IMR-90 (cell line): ENCODE measurements at regions not wholly inside any gene's neighbourhood (a gene's known extent, or its start where the extent isn't known, plus 50 kb on each side); places are given as distances from the start of the nearest gene placed in this dataset.

Experiments
- ATAC-seq: fragments of 200-7000 bp; cut with Tn5 transposase; 2 replicates; pipeline ENCODE4 v1.9.1; 2020; ENCODE audit warnings: low read depth, mild to moderate bottlenecking, moderate library complexity
- BruUV-seq: library from RNA; stranded (reverse); fragments of 400-500 nt; replicated peaks from 2 replicates; lab custom pipeline; 2021; lab: Mats Ljungman, UMichigan
- CTCF ChIA-PET: fragments of 300-600 bp; formaldehyde crosslinking; extraction: SDS; loops from one replicate; lab custom pipeline; 2021; ENCODE audit warnings: antibody characterized with exemption; lab: Yijun Ruan, JAX
- POLR2A ChIA-PET: fragments of 300-600 bp; sonication (Branson Sonifier 250); formaldehyde crosslinking; loops from one replicate; lab custom pipeline; 2022; ENCODE audit warnings: antibody characterized with exemption; ENCODE audit not compliant: unreplicated experiment; lab: Charles Lee
- DNase-seq: peaks from one replicate; pipeline ENCODE4 v3.0.0; 2013
- H2AFZ ChIP-seq: replicated peaks from 2 replicates; pipeline ENCODE3; 2013; ENCODE audit warnings: low read length, mild to moderate bottlenecking; ENCODE audit not compliant: poor library complexity
- H2AK5ac ChIP-seq: 2 replicates; pipeline ENCODE4 v1.6.1; 2013; ENCODE audit warnings: low read depth, low read length, inconsistent platforms
- H2AK9ac ChIP-seq: replicated peaks from 2 replicates; pipeline ENCODE3; 2013; ENCODE audit warnings: mild to moderate bottlenecking, low read depth, low read length, moderate library complexity; ENCODE audit not compliant: poor library complexity
- H2BK120ac ChIP-seq: 2 replicates; pipeline ENCODE4 v1.6.1; 2013; ENCODE audit warnings: low read depth, low read length, inconsistent platforms
- H2BK15ac ChIP-seq: 3 replicates; pipeline ENCODE4 v1.6.1; 2013; ENCODE audit warnings: low read depth, low read length, inconsistent platforms
- H2BK20ac ChIP-seq: 2 replicates; pipeline ENCODE4 v1.6.1; 2013; ENCODE audit warnings: low read depth, mild to moderate bottlenecking, inconsistent platforms, low read length, moderate library complexity
- H2BK5ac ChIP-seq: 2 replicates; pipeline ENCODE4 v1.6.1; 2013; ENCODE audit warnings: mild to moderate bottlenecking, low read depth, low read length, inconsistent platforms; ENCODE audit not compliant: poor library complexity, severe bottlenecking
- H3K14ac ChIP-seq: replicated peaks from 2 replicates; pipeline ENCODE4 v1.6.1; 2013; ENCODE audit warnings: low read depth, low read length, inconsistent platforms
- H3K18ac ChIP-seq: 2 replicates; pipeline ENCODE4 v1.6.1; 2013; ENCODE audit warnings: low read depth, low read length, control low read depth
- H3K23ac ChIP-seq: 2 replicates; pipeline ENCODE4 v1.6.1; 2013; ENCODE audit warnings: low read depth, low read length, inconsistent platforms
- H3K27ac ChIP-seq: 2 replicates; pipeline ENCODE4 v1.5.1; 2013; ENCODE audit warnings: mild to moderate bottlenecking, control low read depth, low read length; ENCODE audit not compliant: insufficient read depth
- H3K27me3 ChIP-seq: 2 replicates; pipeline ENCODE4 v1.6.1; 2013; ENCODE audit warnings: low read length; ENCODE audit not compliant: control insufficient read depth, insufficient read depth
- H3K36me3 ChIP-seq: 2 replicates; pipeline ENCODE4 v1.6.1; 2013; ENCODE audit warnings: low read length, mixed read lengths; ENCODE audit not compliant: control insufficient read depth, insufficient read depth
- H3K4ac ChIP-seq: 2 replicates; pipeline ENCODE4 v1.6.1; 2013; ENCODE audit warnings: low read depth, low read length, inconsistent platforms
- H3K4me1 ChIP-seq: 2 replicates; pipeline ENCODE4 v1.6.1; 2013; ENCODE audit warnings: low read length, mixed read lengths; ENCODE audit not compliant: control insufficient read depth, insufficient read depth
- H3K4me2 ChIP-seq: 2 replicates; pipeline ENCODE4 v1.6.1; 2013; ENCODE audit warnings: low read depth, mild to moderate bottlenecking, control low read depth, low read length, moderate library complexity
- H3K4me3 ChIP-seq: 2 replicates; pipeline ENCODE4 v1.5.1; 2013; ENCODE audit warnings: low read depth, mild to moderate bottlenecking, control low read depth, low read length, moderate library complexity; ENCODE audit not compliant: insufficient read depth
- H3K56ac ChIP-seq: 2 replicates; pipeline ENCODE4 v1.6.1; 2013; ENCODE audit warnings: low read length, inconsistent platforms; ENCODE audit not compliant: insufficient read depth; ENCODE audit errors: extremely low read depth
- H3K79me1 ChIP-seq, 2 experiments: 2 replicates each; pipeline ENCODE4 v1.6.1; 2013; ENCODE audit warnings: low read length in 2 of 2, inconsistent platforms in 1 of 2, low read depth in 1 of 2
- H3K9ac ChIP-seq: 2 replicates; pipeline ENCODE4 v1.6.1; 2013; ENCODE audit warnings: low read depth, low read length, control low read depth
- H3K9me1 ChIP-seq: 2 replicates; pipeline ENCODE4 v1.6.1; 2013; ENCODE audit warnings: low read length, inconsistent platforms; ENCODE audit not compliant: insufficient read depth
- H3K9me3 ChIP-seq: 2 replicates; pipeline ENCODE4 v1.6.1; 2013; ENCODE audit warnings: low read length; ENCODE audit not compliant: control insufficient read depth, insufficient read depth
- H4K20me1 ChIP-seq: 2 replicates; pipeline ENCODE4 v1.6.1; 2013; ENCODE audit warnings: low read length, inconsistent platforms; ENCODE audit not compliant: insufficient read depth
- H4K5ac ChIP-seq: 2 replicates; pipeline ENCODE4 v1.6.1; 2013; ENCODE audit warnings: mild to moderate bottlenecking, low read depth, low read length, control low read depth
- H4K8ac ChIP-seq, 2 experiments: 2 replicates each; pipeline ENCODE4 v1.6.1; 2013; ENCODE audit warnings: low read depth in 2 of 2, low read length in 2 of 2, control low read depth in 1 of 2, inconsistent platforms in 1 of 2
- H4K91ac ChIP-seq: 2 replicates; pipeline ENCODE4 v1.6.1; 2013; ENCODE audit warnings: low read depth, low read length, inconsistent platforms; ENCODE audit not compliant: insufficient read depth
- BHLHE40 ChIP-seq: fragments of 150-350 bp; IDR thresholded peaks from 2 replicates; pipeline ENCODE4 v1.6.1; 2016; ENCODE audit warnings: mild to moderate bottlenecking, low read depth, low read length
- CEBPB ChIP-seq: IDR thresholded peaks from 2 replicates; pipeline ENCODE4 v1.6.1; 2012; ENCODE audit warnings: low read depth, low read length, improper control_type of control experiment
- CHD1 ChIP-seq: IDR thresholded peaks from 2 replicates; pipeline ENCODE4 v1.6.1; 2012; ENCODE audit warnings: low read depth, low read length, improper control_type of control experiment
- FOS ChIP-seq: fragments of 150-350 bp; IDR thresholded peaks from 2 replicates; pipeline ENCODE4 v1.6.1; 2016; ENCODE audit warnings: low read depth, low read length
- MAFK ChIP-seq: IDR thresholded peaks from 2 replicates; pipeline ENCODE4 v1.6.1; 2012; ENCODE audit warnings: low read depth, low read length, improper control_type of control experiment
- MAZ ChIP-seq: IDR thresholded peaks from 2 replicates; pipeline ENCODE4 v1.6.1; 2012; ENCODE audit warnings: low read depth, mild to moderate bottlenecking, low read length, improper control_type of control experiment, moderate library complexity, borderline replicate concordance
- MXI1 ChIP-seq: IDR thresholded peaks from 2 replicates; pipeline ENCODE4 v1.6.1; 2012; ENCODE audit warnings: low read depth, mild to moderate bottlenecking, low read length, moderate library complexity, borderline replicate concordance
- NFE2L2 ChIP-seq: fragments of 150-350 bp; IDR thresholded peaks from 2 replicates; pipeline ENCODE4 v1.6.1; 2016; ENCODE audit warnings: low read depth, mild to moderate bottlenecking, low read length
- POLR2A ChIP-seq: IDR thresholded peaks from 2 replicates; pipeline ENCODE4 v1.6.1; 2012; ENCODE audit warnings: mild to moderate bottlenecking, low read depth, low read length
- RAD21 ChIP-seq: IDR thresholded peaks from 2 replicates; pipeline ENCODE4 v1.6.1; 2012; ENCODE audit warnings: low read length, improper control_type of control experiment
- RCOR1 ChIP-seq: IDR thresholded peaks from 2 replicates; pipeline ENCODE4 v1.6.1; 2012; ENCODE audit warnings: mild to moderate bottlenecking, low read length, improper control_type of control experiment; ENCODE audit not compliant: insufficient replicate concordance
- RFX5 ChIP-seq: IDR thresholded peaks from 2 replicates; pipeline ENCODE4 v1.8.0; 2012; ENCODE audit warnings: low read depth, mild to moderate bottlenecking, low read length, moderate library complexity
- SMC3 ChIP-seq: fragments of 150-350 bp; IDR thresholded peaks from 2 replicates; pipeline ENCODE4 v1.6.1; 2016; ENCODE audit warnings: low read depth, mild to moderate bottlenecking, antibody characterized with exemption, low read length, moderate library complexity
- WGBS, 2 experiments: methylation state at CpG; one replicate each; pipeline versions ENCODE4 v1.1.5 to v1.1.7; 2013; ENCODE audit warnings: missing lambda C conversion rate in 2 of 2; ENCODE audit not compliant: insufficient read length in 1 of 2; ENCODE audit errors: extremely low coverage in 2 of 2; 5-methylcytosine and 5-hydroxymethylcytosine counted together
- dilution Hi-C: fragments of 300-500 bp; cut with HindIII; formaldehyde crosslinking; loops from one replicate; pipeline ENCODE4 v1.14.3; 2018; ENCODE audit warnings: low sequenced_read_pairs; ENCODE audit not compliant: unreplicated experiment
- in situ Hi-C: fragments of 300-500 bp; cut with MboI; formaldehyde crosslinking; loops from 3 replicates; pipeline ENCODE4 v1.14.3; 2019; ENCODE audit warnings: low sequenced_read_pairs, inconsistent platforms, mixed read lengths
- intact Hi-C: fragments of 100-400 bp; cut with micrococcal nuclease; formaldehyde crosslinking; loops from 2 replicates; pipeline ENCODE4 v1.10.0; 2022
- TF ChIP-seq, protein P1 (sequence below): fragments of 150-350 bp; IDR thresholded peaks from 2 replicates; pipeline ENCODE4 v1.6.1; 2016; ENCODE audit warnings: low read depth, mild to moderate bottlenecking, low read length, moderate library complexity, borderline replicate concordance
- TF ChIP-seq, protein P2 (sequence below): fragments of 150-350 bp; IDR thresholded peaks from 2 replicates; pipeline ENCODE4 v1.6.1; 2017; ENCODE audit warnings: mild to moderate bottlenecking, antibody characterized with exemption, low read length, low read depth

DNA sequence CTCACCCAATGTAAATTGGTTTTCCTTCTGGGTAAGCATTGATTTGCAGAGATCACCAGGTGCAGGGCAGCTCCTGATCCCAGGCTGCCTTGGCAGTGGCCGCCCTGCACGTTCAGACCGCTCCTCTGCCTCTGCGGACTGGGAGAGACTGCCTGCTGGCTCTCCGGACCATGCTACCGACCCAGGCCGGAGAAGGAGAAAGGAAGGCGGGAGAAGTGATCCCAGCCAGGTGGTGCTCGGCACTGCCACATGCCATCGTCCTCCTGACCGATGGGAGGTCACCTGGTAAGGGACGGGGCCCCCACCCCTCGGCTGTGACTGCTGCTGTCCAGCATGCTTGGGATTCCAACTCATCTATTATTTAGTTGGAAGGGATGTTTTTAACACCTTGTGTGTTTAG is 108.1 kb upstream of the POU3F3 start:
- DNase-seq (no peak), ATAC-seq (no peak)
- no peak overlapping the region for H2AFZ ChIP-seq
- H2BK5ac ChIP-seq, result no peak overlapping the region
- H4K20me1 ChIP-seq, result no peaks in the 10 kb centered on the region
- no peaks in the 10 kb centered on the region for H3K36me3 ChIP-seq
- no peak overlapping the region for H3K14ac ChIP-seq
- H4K91ac ChIP-seq, result no peak overlapping the region
- H3K4me2 ChIP-seq, result no peak overlapping the region
- ChIA-PET CTCF (no interaction called here), POLR2A (no interaction called here)
- no peak overlapping the region for H2BK15ac ChIP-seq
- H2AK5ac ChIP-seq, result no peak overlapping the region
- no peaks in the 10 kb centered on the region for H3K9me1 ChIP-seq
- no peaks in the 10 kb centered on the region for H3K27me3 ChIP-seq
- H2BK20ac ChIP-seq, result no peak overlapping the region
- H3K18ac ChIP-seq, result no peak overlapping the region
- H3K4me1 ChIP-seq, result no peaks in the 10 kb centered on the region
- intact Hi-C loops, result no loop called here
- no TSS peak for BruUV-seq
- H4K5ac ChIP-seq, result no peak overlapping the region
- no peak overlapping the region for H3K4ac ChIP-seq
- no peak overlapping the region for H3K56ac ChIP-seq
- TF ChIP-seq, protein P1, sequence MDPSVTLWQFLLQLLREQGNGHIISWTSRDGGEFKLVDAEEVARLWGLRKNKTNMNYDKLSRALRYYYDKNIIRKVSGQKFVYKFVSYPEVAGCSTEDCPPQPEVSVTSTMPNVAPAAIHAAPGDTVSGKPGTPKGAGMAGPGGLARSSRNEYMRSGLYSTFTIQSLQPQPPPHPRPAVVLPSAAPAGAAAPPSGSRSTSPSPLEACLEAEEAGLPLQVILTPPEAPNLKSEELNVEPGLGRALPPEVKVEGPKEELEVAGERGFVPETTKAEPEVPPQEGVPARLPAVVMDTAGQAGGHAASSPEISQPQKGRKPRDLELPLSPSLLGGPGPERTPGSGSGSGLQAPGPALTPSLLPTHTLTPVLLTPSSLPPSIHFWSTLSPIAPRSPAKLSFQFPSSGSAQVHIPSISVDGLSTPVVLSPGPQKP, result no peak
- TF ChIP-seq FOS (no peak), CEBPB (no peak), MAFK (no peak), CHD1 (no peak), RCOR1 (no peak), BHLHE40 (no peak), SMC3 (no peak), RAD21 (no peak), MAZ (no peak), MXI1 (no peak), RFX5 (no peak), POLR2A (no peak), NFE2L2 (no peak)
- TF ChIP-seq, protein P2, sequence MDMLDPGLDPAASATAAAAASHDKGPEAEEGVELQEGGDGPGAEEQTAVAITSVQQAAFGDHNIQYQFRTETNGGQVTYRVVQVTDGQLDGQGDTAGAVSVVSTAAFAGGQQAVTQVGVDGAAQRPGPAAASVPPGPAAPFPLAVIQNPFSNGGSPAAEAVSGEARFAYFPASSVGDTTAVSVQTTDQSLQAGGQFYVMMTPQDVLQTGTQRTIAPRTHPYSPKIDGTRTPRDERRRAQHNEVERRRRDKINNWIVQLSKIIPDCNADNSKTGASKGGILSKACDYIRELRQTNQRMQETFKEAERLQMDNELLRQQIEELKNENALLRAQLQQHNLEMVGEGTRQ, result no peak
- 42% methylated on average over 2 of the region's 13 CpGs; no CpG with 5 or more reads in 1 of the 2 experiments for WGBS, 2 experiments
- no peak overlapping the region for H3K27ac ChIP-seq
- H4K8ac ChIP-seq, result no peak overlapping the region
- H3K9ac ChIP-seq, result no peak overlapping the region
- in situ Hi-C loops, result no loop called here
- dilution Hi-C loops, result no loop called here
- no peak overlapping the region for H2AK9ac ChIP-seq
- peaks cover 17% of the 10 kb centered on the region for H3K9me3 ChIP-seq
- H3K23ac ChIP-seq, result no peak overlapping the region
- no peak overlapping the region for H2BK120ac ChIP-seq
- H3K4me3 ChIP-seq, result no peak overlapping the region
- no peaks in the 10 kb centered on the region for H3K79me1 ChIP-seq
